Neural cell (in vitro differentiated cells): ENCODE measurements at regions not wholly inside any gene's neighbourhood (a gene's known extent, or its start where the extent isn't known, plus 50 kb on each side); places are given as distances from the start of the nearest gene placed in this dataset.
"Not testable (repeated sequence)": the region's sequence is repeated elsewhere in the genome, so short reads cannot be mapped to it uniquely, and the experiment has no call there.

ENCODE experiments used
- H2AFZ ChIP-seq: fragments of 200-600, 300-800 bp; sonication (generic), shearing (Covaris generic); 2 replicates; pipeline ENCODE4 v1.6.0; 2014; ENCODE audit warnings: low read depth, mild to moderate bottlenecking, antibody characterized with exemption, low read length, moderate library complexity
- H3F3A ChIP-seq: fragments of 200-600 bp; shearing (Covaris generic); 2 replicates; pipeline ENCODE4 v1.6.1; 2016; ENCODE audit warnings: mild to moderate bottlenecking, moderate library complexity, mixed read lengths, antibody characterized with exemption, low read length; ENCODE audit not compliant: insufficient read depth, poor library complexity, severe bottlenecking
- H3K27ac ChIP-seq: fragments of 200-600, 300-800 bp; sonication (generic), shearing (Covaris generic); 2 replicates; pipeline ENCODE4 v1.5.1; 2014; ENCODE audit warnings: mild to moderate bottlenecking, low read length, moderate library complexity
- H3K27me3 ChIP-seq: fragments of 300-800, 200-600 bp; sonication (generic), shearing (Covaris generic); 2 replicates; pipeline ENCODE4 v1.6.0; 2014; ENCODE audit warnings: mild to moderate bottlenecking, low read depth, low read length, moderate library complexity; ENCODE audit not compliant: insufficient read depth
- H3K36me3 ChIP-seq: fragments of 300-800, 200-600 bp; sonication (generic), shearing (Covaris generic); 2 replicates; pipeline ENCODE4 v1.5.1; 2014; ENCODE audit warnings: mild to moderate bottlenecking, antibody characterized with exemption, low read length, moderate library complexity; ENCODE audit not compliant: insufficient read depth
- H3K4me2 ChIP-seq: fragments of 300-800, 200-600 bp; sonication (generic), shearing (Covaris generic); 2 replicates; pipeline ENCODE4 v1.6.0; 2014; ENCODE audit warnings: mild to moderate bottlenecking, low read length
- H3K4me3 ChIP-seq: fragments of 300-800, 200-600 bp; sonication (generic), shearing (Covaris generic); 2 replicates; pipeline ENCODE4 v1.5.1; 2014; ENCODE audit warnings: mild to moderate bottlenecking, low read length, moderate library complexity
- H3K79me2 ChIP-seq: fragments of 200-600 bp; shearing (Covaris generic); replicated peaks from 2 replicates; pipeline ENCODE4 v1.6.0; 2014; ENCODE audit warnings: mild to moderate bottlenecking, low read length, moderate library complexity; ENCODE audit not compliant: insufficient read depth
- H3K9ac ChIP-seq: fragments of 300-800, 200-600 bp; sonication (generic), shearing (Covaris generic); 2 replicates; pipeline ENCODE4 v1.6.1; 2016; ENCODE audit warnings: mild to moderate bottlenecking, low read length, mixed read lengths
- H3K9me2 ChIP-seq: fragments of 200-600 bp; shearing (Covaris generic); 2 replicates; pipeline ENCODE4 v1.6.1; 2016; ENCODE audit warnings: mild to moderate bottlenecking, low read length, mixed read lengths; ENCODE audit not compliant: insufficient read depth
- H3K9me3 ChIP-seq: fragments of 200-600, 300-800 bp; sonication (generic), shearing (Covaris generic); 2 replicates; pipeline ENCODE4 v1.6.1; 2016; ENCODE audit warnings: mild to moderate bottlenecking, mixed run types, low read length, moderate library complexity, mixed read lengths
- H4K20me1 ChIP-seq: fragments of 200-600 bp; shearing (Covaris generic); 2 replicates; pipeline ENCODE4 v1.6.1; 2016; ENCODE audit warnings: mild to moderate bottlenecking, mixed run types; ENCODE audit not compliant: insufficient read depth
- CTCF ChIP-seq: fragments of 450-650 bp; IDR thresholded peaks from 2 replicates; pipeline ENCODE4 v1.5.1; 2014; ENCODE audit warnings: antibody characterized with exemption, mild to moderate bottlenecking, moderate library complexity; ENCODE audit not compliant: poor library complexity, severe bottlenecking
- EP300 ChIP-seq: fragments of 450-650 bp; conservative IDR thresholded peaks from 2 replicates; pipeline ENCODE4 v1.6.1; 2014; ENCODE audit warnings: antibody characterized with exemption, mild to moderate bottlenecking, moderate library complexity; ENCODE audit not compliant: poor library complexity, severe bottlenecking
- EZH2 ChIP-seq: fragments of 200-600, 300-800 bp; shearing (Covaris generic), sonication (generic); IDR thresholded peaks from 2 replicates; pipeline ENCODE4 v1.6.1; 2014; ENCODE audit warnings: antibody characterized with exemption, low read length, borderline replicate concordance, mild to moderate bottlenecking; ENCODE audit not compliant: insufficient read depth, poor library complexity, severe bottlenecking
- MXI1 ChIP-seq: fragments of 450-650 bp; conservative IDR thresholded peaks from 2 replicates; pipeline ENCODE4 v1.6.1; 2014; ENCODE audit warnings: antibody characterized with exemption, mild to moderate bottlenecking; ENCODE audit not compliant: poor library complexity, severe bottlenecking
- POLR2AphosphoS5 ChIP-seq: IDR thresholded peaks from 2 replicates; pipeline ENCODE4 v1.6.1; 2012
- RAD21 ChIP-seq: fragments of 450-650 bp; conservative IDR thresholded peaks from 2 replicates; pipeline ENCODE4 v1.6.1; 2014; ENCODE audit warnings: antibody characterized with exemption, mild to moderate bottlenecking, moderate library complexity
- REST ChIP-seq: IDR thresholded peaks from 2 replicates; pipeline ENCODE4 v1.6.1; 2012; ENCODE audit warnings: borderline replicate concordance
- SMC3 ChIP-seq: fragments of 450-650 bp; conservative IDR thresholded peaks from 2 replicates; pipeline ENCODE4 v1.6.1; 2014; ENCODE audit warnings: antibody characterized with exemption, mild to moderate bottlenecking, moderate library complexity; ENCODE audit not compliant: poor library complexity
- TAF1 ChIP-seq: IDR thresholded peaks from 2 replicates; pipeline ENCODE4 v1.6.1; 2012; ENCODE audit warnings: low read depth

- TF ChIP-seq RAD21 (no peak), EZH2 (no peak), POLR2AphosphoS5 (no peak), MXI1 (no peak), SMC3 (no peak), TAF1 (no peak), REST (no peak), CTCF (no peak), EP300 (no peak)
- H3F3A ChIP-seq, result no peaks in the 10 kb centered on the region
- H3K36me3 ChIP-seq, result no peaks in the 10 kb centered on the region
- no peak overlapping the region for H3K4me3 ChIP-seq
- no peak overlapping the region for H2AFZ ChIP-seq
- no peaks in the 10 kb centered on the region for H4K20me1 ChIP-seq
- no peaks in the 10 kb centered on the region for H3K9me2 ChIP-seq
- no peak overlapping the region for H3K27ac ChIP-seq
- H3K9ac ChIP-seq, result no peak overlapping the region
- no peaks in the 10 kb centered on the region for H3K79me2 ChIP-seq
- H3K27me3 ChIP-seq, result no peaks in the 10 kb centered on the region
- no peak overlapping the region for H3K4me2 ChIP-seq
- no peaks in the 10 kb centered on the region for H3K9me3 ChIP-seq
These were observed 341.7 kb upstream of the UBE2E2 start for GRCh38 chr3:22861426-22861825.

- no peaks in the 10 kb centered on the region for H3K27me3 ChIP-seq
- H3K4me3 ChIP-seq, result no peak overlapping the region
- H3F3A ChIP-seq, result no peaks in the 10 kb centered on the region
- no peaks in the 10 kb centered on the region for H3K79me2 ChIP-seq
- H3K4me2 ChIP-seq, result no peak overlapping the region
- H3K9me2 ChIP-seq, result no peaks in the 10 kb centered on the region
- no peaks in the 10 kb centered on the region for H4K20me1 ChIP-seq
- H3K36me3 ChIP-seq, result no peaks in the 10 kb centered on the region
- H3K9me3 ChIP-seq, result no peaks in the 10 kb centered on the region
- no peak overlapping the region for H3K9ac ChIP-seq
- no peak overlapping the region for H2AFZ ChIP-seq
- TF ChIP-seq TAF1 (no peak), EP300 (no peak), MXI1 (no peak), REST (no peak), POLR2AphosphoS5 (no peak), EZH2 (no peak), SMC3 (no peak), RAD21 (no peak), CTCF (no peak)
- no peak overlapping the region for H3K27ac ChIP-seq
These were observed 341.0 kb upstream of the UBE2E2 start for GRCh38 chr3:22862111-22862510.

GRCh38 chr3:22882834-22883233 is 320.3 kb upstream of the UBE2E2 start:
- H3K9ac ChIP-seq, H4K20me1 ChIP-seq, H3K79me2 ChIP-seq, H3K27ac ChIP-seq, H3K4me3 ChIP-seq, H3K4me2 ChIP-seq, H3K36me3 ChIP-seq, H2AFZ ChIP-seq, H3K27me3 ChIP-seq, H3F3A ChIP-seq, H3K9me2 ChIP-seq, H3K9me3 ChIP-seq: not testable (repeated sequence)
